Fibroblast of the aortic adventitia (primary cell): ENCODE measurements at regions not wholly inside any gene's neighbourhood (a gene's known extent, or its start where the extent isn't known, plus 50 kb on each side); places are given as distances from the start of the nearest gene placed in this dataset.

ENCODE experiments used
- DNase-seq: peaks from one replicate; pipeline ENCODE4 v3.0.0-alpha.2; 2010; ENCODE audit warnings: low read depth
- H3K4me3 ChIP-seq: 2 replicates; pipeline ENCODE4 v1.5.1; 2011; ENCODE audit warnings: low read depth, mild to moderate bottlenecking, control low read depth, low read length, moderate library complexity
- CTCF ChIP-seq: IDR thresholded peaks from 2 replicates; pipeline ENCODE4 v1.5.1; 2011; ENCODE audit warnings: mild to moderate bottlenecking, low read length, control low read depth, inconsistent platforms; ENCODE audit not compliant: insufficient read depth

- DNase-seq, result no peak
- H3K4me3 ChIP-seq, result no peak overlapping the region
- TF ChIP-seq CTCF, result no peak
These were observed 411.4 kb downstream of the TSN start for GRCh38 chr2:122166820-122167219.

GRCh38 chr2:122167515-122167914 is 412.1 kb downstream of the TSN start:
- no peak for TF ChIP-seq CTCF
- DNase-seq, result no peak
- no peak overlapping the region for H3K4me3 ChIP-seq

DNA sequence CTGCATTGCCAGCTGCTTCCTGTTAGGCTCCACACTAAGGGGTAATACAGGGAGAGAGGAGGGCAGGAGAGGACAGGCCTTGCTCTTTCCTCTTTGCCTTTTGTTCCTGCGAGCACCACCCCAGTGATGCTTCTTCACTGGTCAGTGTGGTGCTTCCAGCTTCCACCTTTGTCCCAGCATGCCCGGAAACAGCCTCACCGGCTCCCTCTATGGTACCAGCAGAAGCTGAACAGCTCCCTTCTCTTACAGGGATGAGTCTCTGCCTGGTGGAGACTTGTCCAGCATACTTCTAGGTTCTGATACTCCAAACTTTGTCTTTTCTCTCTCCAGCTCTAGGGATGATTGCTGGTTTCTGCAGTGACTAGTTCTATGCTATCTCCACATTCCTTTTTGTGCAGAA is 413.3 kb downstream of the TSN start:
- H3K4me3 ChIP-seq, result no peak overlapping the region
- no peak for DNase-seq
- no peak for TF ChIP-seq CTCF

DNA sequence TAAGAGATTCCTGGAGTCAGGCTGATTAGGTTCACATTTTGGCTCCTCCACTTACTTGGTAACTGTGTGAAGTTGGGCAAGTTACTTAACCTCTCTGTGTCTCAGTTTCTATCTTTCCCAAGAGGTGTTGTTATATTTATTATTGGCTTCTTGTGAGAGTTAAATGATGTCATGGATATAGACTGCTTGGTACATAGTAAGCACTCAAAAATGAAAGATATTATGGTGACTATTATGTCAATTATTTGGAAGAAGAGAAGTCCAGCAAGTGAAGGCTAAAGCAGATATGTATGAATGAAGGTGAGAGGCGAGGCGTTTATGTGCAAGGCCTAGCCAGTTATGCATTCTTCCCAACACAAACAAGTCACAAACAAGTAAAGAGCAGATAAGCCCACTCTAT is 417.4 kb downstream of the TSN start:
- no peak for TF ChIP-seq CTCF
- no peak for DNase-seq
- H3K4me3 ChIP-seq, result no peak overlapping the region

DNA sequence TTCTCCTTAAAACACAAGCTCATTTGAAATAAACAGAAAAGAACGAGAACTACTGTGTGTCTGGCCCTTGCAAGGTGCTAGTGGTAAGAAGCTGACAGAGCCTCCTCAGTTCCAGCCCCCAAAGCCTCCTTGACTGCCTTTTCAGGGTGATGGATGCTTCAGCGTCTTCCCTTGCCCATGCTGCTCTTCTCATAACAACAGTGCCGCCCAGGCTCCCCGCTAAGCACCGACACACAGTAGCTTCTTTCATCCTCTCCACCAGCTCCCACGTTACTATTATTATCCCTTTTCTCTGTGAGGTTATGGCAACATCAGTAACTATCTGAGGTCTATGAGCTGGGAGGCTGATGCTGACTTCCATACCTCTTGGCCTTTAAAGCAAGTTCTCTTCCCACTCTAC is 418.6 kb downstream of the TSN start:
- no peak for DNase-seq
- no peak for TF ChIP-seq CTCF
- no peak overlapping the region for H3K4me3 ChIP-seq

DNA sequence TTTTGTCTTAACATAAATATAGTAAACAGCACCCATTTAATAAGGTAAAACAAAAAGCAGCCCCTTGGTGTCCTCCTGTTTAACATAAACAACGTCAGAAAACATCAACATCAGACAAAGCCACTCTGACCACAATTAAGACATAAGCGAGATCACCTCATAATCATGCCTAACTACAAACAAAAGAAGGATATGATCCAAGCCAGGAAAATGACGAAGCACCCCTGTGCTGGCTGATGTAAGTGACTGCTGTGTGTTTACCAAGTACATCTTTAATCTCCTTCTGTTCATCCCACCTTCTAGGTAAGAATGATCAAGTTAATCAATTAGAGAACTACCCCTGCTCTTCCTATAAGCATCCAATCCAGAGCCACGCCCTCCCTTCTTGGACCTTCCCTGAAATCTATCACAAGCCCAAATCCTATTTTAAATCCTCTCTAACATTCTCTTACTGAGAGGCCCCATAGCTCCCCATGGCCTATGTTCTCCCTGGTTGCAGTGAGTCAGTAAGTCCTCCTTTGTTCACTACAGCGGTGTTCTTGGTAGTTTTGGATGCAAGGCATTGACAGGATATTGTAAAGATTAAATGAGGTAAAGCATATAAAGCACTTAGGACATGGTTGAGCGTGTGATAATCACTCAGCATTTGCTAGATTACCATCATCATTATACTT is 424.2 kb downstream of the TSN start:
- H3K4me3 ChIP-seq, result no peak overlapping the region
- no peak for TF ChIP-seq CTCF
- DNase-seq, result no peak

GRCh38 chr2:122180972-122181371 is 425.5 kb downstream of the TSN start:
- no peak for TF ChIP-seq CTCF
- H3K4me3 ChIP-seq, result no peak overlapping the region
- DNase-seq, result no peak
